ENCODE measurements at regions not wholly inside any gene's neighbourhood (a gene's known extent, or its start where the extent isn't known, plus 50 kb on each side); places are given as distances from the start of the nearest gene placed in this dataset.

GRCh38 chr4:151469970-151470369 is 61.0 kb downstream of the FHIP1A start:
- no peak overlapping the region for H3K4me3 ChIP-seq
- H3K9me3 ChIP-seq = no peaks in the 10 kb centered on the region
- no peaks in the 10 kb centered on the region for H3K4me1 ChIP-seq
- no peak for DNase-seq
- H3K36me3 ChIP-seq = no peaks in the 10 kb centered on the region
- intact Hi-C loops (cut with DNase I; ENCODE audit: low total_unique reads) = no loop called here
- no peaks in the 10 kb centered on the region for H3K27me3 ChIP-seq (replicated peaks in 1 of 7)
- no peak overlapping the region for H3K27ac ChIP-seq
- TF ChIP-seq POLR2A (IDR thresholded peaks at IDR 0.05) (no peak), CTCF (IDR thresholded peaks at IDR 0.05 in 8 of 11, conservative IDR thresholded peaks at IDR 0.05 in 3 of 11) (no peak), POLR2AphosphoS5 (IDR thresholded peaks at IDR 0.05) (no peak)

GRCh38 chr4:151471728-151472127 is 62.8 kb downstream of the FHIP1A start:
- 88 to 93% (median 92%) methylated on average over 4 of the region's 4 CpGs for WGBS, 5 donors
- TF ChIP-seq POLR2AphosphoS5 (IDR thresholded peaks at IDR 0.05) (no peak), CTCF (IDR thresholded peaks at IDR 0.05 in 8 of 11, conservative IDR thresholded peaks at IDR 0.05 in 3 of 11) (no peak), POLR2A (IDR thresholded peaks at IDR 0.05) (no peak)
- H3K4me1 ChIP-seq = no peaks in the 10 kb centered on the region
- no peak overlapping the region for H3K27ac ChIP-seq
- H3K36me3 ChIP-seq = no peaks in the 10 kb centered on the region
- no peaks in the 10 kb centered on the region for H3K9me3 ChIP-seq
- H3K4me3 ChIP-seq = no peak overlapping the region
- no peaks in the 10 kb centered on the region for H3K27me3 ChIP-seq (replicated peaks in 1 of 7)
- no peak for DNase-seq
- intact Hi-C loops (cut with DNase I; ENCODE audit: low total_unique reads) = no loop called here

GRCh38 chr4:151472297-151472696 is 63.3 kb downstream of the FHIP1A start:
- no peak for DNase-seq
- Histone ChIP-seq H3K27me3 (replicated peaks in 1 of 7) (no peaks in the 10 kb centered on the region), H3K4me3 (no peak overlapping the region), H3K27ac (no peak overlapping the region), H3K36me3 (no peaks in the 10 kb centered on the region), H3K4me1 (no peaks in the 10 kb centered on the region), H3K9me3 (no peaks in the 10 kb centered on the region)
- no peak for TF ChIP-seq CTCF (IDR thresholded peaks at IDR 0.05 in 8 of 11, conservative IDR thresholded peaks at IDR 0.05 in 3 of 11)
- TF ChIP-seq POLR2A (IDR thresholded peaks at IDR 0.05) = no peak
- no peak for TF ChIP-seq POLR2AphosphoS5 (IDR thresholded peaks at IDR 0.05)
- intact Hi-C loops (cut with DNase I; ENCODE audit: low total_unique reads) = no loop called here
- WGBS, 5 donors = 44 to 69% (median 55%) methylated on average over 1 of the region's 1 CpG

- H3K4me1 ChIP-seq = no peaks in the 10 kb centered on the region
- no peaks in the 10 kb centered on the region for H3K27me3 ChIP-seq (replicated peaks in 1 of 7)
- TF ChIP-seq POLR2A (IDR thresholded peaks at IDR 0.05) = no peak
- no peak for TF ChIP-seq CTCF (IDR thresholded peaks at IDR 0.05 in 8 of 11, conservative IDR thresholded peaks at IDR 0.05 in 3 of 11)
- no peak for TF ChIP-seq POLR2AphosphoS5 (IDR thresholded peaks at IDR 0.05)
- H3K27ac ChIP-seq = no peak overlapping the region
- intact Hi-C loops (cut with DNase I; ENCODE audit: low total_unique reads) = no loop called here
- no peak overlapping the region for H3K4me3 ChIP-seq
- WGBS, 5 donors = 50 to 64% (median 62%) methylated on average over 1 of the region's 1 CpG
- DNase-seq = no peak
- no peaks in the 10 kb centered on the region for H3K36me3 ChIP-seq
- H3K9me3 ChIP-seq = no peaks in the 10 kb centered on the region
Measured at GRCh38 chr4:151472711-151473110, 63.7 kb downstream of the FHIP1A start.
